ENCODE measurements at regions not wholly inside any gene's neighbourhood (a gene's known extent, or its start where the extent isn't known, plus 50 kb on each side); places are given as distances from the start of the nearest gene placed in this dataset.

DNA sequence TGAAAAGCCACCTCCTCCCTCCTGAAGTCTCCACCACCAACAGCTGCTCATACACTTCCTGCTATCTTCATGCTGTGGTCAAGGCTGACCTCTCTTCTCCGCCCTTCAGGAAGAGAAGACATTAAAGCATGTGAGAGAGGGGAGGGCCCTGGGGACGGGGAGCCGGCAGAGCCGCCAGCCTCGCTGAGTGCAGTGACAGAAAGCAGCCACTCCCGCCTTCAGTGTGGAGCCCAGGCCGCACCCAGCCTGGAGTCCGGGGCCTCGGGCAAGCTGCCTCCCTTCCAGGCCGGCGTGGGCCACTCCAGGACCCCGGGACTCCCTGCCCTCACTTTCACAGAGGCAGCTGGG lies 94.7 kb upstream of the TNRC6C start:
- H3K27me3 Mint-ChIP-seq (ENCODE audit: unreplicated experiment), result no peaks in the 10 kb centered on the region
- no peaks in the 10 kb centered on the region for H3K36me3 Mint-ChIP-seq (ENCODE audit: low read depth, unreplicated experiment)
- no peak for DNase-seq (ENCODE audit: low spot score)
- no peaks in the 10 kb centered on the region for H3K4me1 Mint-ChIP-seq (ENCODE audit: unreplicated experiment)
- no peaks in the 10 kb centered on the region for H3K9me3 Mint-ChIP-seq (ENCODE audit: unreplicated experiment)
- H3K27ac Mint-ChIP-seq (ENCODE audit: unreplicated experiment), result no peak overlapping the region
- TF ChIP-seq, protein P1, sequence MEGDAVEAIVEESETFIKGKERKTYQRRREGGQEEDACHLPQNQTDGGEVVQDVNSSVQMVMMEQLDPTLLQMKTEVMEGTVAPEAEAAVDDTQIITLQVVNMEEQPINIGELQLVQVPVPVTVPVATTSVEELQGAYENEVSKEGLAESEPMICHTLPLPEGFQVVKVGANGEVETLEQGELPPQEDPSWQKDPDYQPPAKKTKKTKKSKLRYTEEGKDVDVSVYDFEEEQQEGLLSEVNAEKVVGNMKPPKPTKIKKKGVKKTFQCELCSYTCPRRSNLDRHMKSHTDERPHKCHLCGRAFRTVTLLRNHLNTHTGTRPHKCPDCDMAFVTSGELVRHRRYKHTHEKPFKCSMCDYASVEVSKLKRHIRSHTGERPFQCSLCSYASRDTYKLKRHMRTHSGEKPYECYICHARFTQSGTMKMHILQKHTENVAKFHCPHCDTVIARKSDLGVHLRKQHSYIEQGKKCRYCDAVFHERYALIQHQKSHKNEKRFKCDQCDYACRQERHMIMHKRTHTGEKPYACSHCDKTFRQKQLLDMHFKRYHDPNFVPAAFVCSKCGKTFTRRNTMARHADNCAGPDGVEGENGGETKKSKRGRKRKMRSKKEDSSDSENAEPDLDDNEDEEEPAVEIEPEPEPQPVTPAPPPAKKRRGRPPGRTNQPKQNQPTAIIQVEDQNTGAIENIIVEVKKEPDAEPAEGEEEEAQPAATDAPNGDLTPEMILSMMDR (IDR thresholded peaks at IDR 0.05; ENCODE audit: unreplicated experiment), result no peak
- no peak overlapping the region for H3K4me3 Mint-ChIP-seq (ENCODE audit: unreplicated experiment)

DNA sequence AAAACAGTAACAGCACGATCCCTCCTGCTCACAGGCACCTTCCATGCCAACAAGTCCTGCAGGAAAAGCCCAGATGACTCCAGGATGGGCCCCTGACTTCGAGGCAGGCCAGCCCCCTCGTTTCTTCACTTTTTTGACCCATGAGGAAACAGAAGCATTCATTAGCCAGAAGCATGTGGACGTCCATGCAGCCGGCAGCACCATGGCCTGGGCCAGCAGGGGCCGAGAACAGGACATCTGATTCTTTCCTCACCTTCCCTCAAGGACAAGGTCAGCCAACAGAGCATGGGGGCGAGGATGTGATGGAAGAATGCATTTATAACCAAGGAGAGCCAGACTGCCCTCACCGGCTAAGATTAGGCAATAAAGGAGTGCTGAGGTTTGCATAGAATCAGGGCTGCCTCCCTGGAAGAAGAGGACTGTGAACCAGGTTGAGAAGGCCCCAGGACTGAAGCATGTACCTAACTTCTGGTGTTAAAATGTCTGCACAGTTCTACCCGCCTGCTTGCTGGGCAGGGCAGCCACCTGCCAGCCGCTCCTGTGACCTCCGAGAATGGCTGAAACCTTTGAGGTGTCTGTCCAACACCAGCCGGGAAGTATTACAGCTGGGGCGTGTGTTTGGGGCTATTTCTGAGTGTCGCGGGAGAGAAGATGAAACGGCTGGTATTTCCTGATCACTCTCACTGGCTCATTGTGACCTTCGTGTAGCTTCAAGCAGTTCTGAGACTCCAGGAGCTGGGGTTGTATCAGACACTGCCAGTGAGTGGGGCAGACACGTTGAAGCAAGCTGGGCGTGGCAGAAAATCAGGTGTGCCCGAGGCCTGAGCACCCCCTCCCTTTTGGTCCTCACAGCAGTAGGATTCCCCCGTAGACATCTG lies 94.0 kb upstream of the TNRC6C start:
- DNase-seq (ENCODE audit: low spot score), result no peak
- no peaks in the 10 kb centered on the region for H3K4me1 Mint-ChIP-seq (ENCODE audit: unreplicated experiment)
- peaks cover 2% of the 10 kb centered on the region for H3K27me3 Mint-ChIP-seq (ENCODE audit: unreplicated experiment)
- TF ChIP-seq, protein P1 (IDR thresholded peaks at IDR 0.05; ENCODE audit: unreplicated experiment), result no peak
- no peaks in the 10 kb centered on the region for H3K36me3 Mint-ChIP-seq (ENCODE audit: low read depth, unreplicated experiment)
- no peak overlapping the region for H3K4me3 Mint-ChIP-seq (ENCODE audit: unreplicated experiment)
- no peak overlapping the region for H3K27ac Mint-ChIP-seq (ENCODE audit: unreplicated experiment)
- H3K9me3 Mint-ChIP-seq (ENCODE audit: unreplicated experiment), result no peaks in the 10 kb centered on the region

DNA sequence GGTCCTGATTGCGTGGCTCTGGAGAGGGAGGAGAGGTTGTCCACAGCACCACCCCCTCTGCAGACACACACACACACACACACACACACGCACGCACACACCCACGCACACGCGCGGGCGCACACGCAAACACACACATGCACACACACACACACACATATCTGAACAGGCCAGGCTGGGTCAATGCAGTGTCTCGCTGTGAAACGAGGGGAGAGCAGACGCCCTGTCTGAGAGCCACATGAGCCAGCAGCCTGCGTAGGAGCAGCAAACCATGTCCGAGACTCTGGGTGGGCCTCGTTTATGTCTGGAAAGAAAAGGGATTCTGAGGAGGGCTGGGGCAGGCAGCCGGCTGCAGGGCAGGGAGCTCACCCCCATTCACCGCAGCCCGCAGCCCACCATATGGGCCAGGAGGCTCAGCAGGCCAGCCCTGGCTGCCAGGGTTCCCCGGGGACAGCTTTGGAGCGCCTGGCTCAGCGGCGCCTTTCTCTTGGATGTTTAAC lies 93.3 kb upstream of the TNRC6C start:
- H3K9me3 Mint-ChIP-seq (ENCODE audit: unreplicated experiment), result no peaks in the 10 kb centered on the region
- no peaks in the 10 kb centered on the region for H3K36me3 Mint-ChIP-seq (ENCODE audit: low read depth, unreplicated experiment)
- no peak overlapping the region for H3K4me3 Mint-ChIP-seq (ENCODE audit: unreplicated experiment)
- H3K27ac Mint-ChIP-seq (ENCODE audit: unreplicated experiment), result no peak overlapping the region
- H3K4me1 Mint-ChIP-seq (ENCODE audit: unreplicated experiment), result no peaks in the 10 kb centered on the region
- H3K27me3 Mint-ChIP-seq (ENCODE audit: unreplicated experiment), result peaks cover 4% of the 10 kb centered on the region
- TF ChIP-seq, protein P1 (IDR thresholded peaks at IDR 0.05; ENCODE audit: unreplicated experiment), result no peak
- DNase-seq (ENCODE audit: low spot score), result no peak

DNA sequence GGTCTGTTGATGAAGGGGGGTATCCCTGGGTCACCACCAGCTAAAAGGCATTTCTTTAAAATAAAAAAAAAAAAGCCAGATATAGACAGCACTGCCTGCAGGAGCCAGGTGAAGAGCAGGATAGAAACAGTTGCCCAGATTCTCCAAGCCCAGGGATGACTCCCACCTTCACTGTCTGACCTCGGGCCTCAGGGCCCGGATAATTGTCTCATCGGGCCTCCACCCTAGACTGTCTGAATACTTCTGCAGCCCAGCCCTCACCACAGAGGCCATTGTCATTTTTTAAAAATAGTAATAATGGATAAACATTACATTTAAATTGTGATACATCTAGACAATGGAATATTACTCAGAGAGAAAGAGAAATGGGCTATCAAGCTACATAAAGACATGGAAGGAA lies 92.8 kb upstream of the TNRC6C start:
- H3K9me3 Mint-ChIP-seq (ENCODE audit: unreplicated experiment), result no peaks in the 10 kb centered on the region
- TF ChIP-seq, protein P1 (IDR thresholded peaks at IDR 0.05; ENCODE audit: unreplicated experiment), result no peak
- no peaks in the 10 kb centered on the region for H3K4me1 Mint-ChIP-seq (ENCODE audit: unreplicated experiment)
- H3K27ac Mint-ChIP-seq (ENCODE audit: unreplicated experiment), result no peak overlapping the region
- H3K4me3 Mint-ChIP-seq (ENCODE audit: unreplicated experiment), result no peak overlapping the region
- H3K27me3 Mint-ChIP-seq (ENCODE audit: unreplicated experiment), result peaks cover 4% of the 10 kb centered on the region
- no peaks in the 10 kb centered on the region for H3K36me3 Mint-ChIP-seq (ENCODE audit: low read depth, unreplicated experiment)
- DNase-seq (ENCODE audit: low spot score), result no peak

DNA sequence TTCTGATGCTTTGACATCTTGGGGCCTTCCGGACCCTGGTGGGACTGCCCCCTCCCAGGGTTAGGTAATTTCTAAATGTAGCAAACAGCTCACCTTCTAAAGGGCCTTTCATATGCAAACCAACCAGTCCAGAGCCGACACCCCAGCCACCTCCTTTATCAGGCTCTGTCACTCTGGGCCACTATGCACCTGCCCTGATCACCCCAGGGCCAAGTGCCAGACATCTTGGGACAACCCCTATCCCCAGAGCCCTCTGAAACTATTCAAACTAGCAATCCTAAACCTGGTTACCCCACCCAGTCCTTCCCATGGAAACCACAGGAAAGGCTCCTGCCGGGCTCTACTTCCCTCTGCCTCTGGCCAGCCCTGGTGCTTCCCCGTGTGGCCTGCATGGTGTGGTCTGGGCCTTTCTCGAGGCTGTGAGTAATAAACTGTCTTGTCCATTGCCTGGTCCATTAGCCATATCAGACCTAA lies 91.2 kb upstream of the TNRC6C start:
- Mint-ChIP-seq H3K27ac (ENCODE audit: unreplicated experiment) (no peak overlapping the region), H3K4me3 (ENCODE audit: unreplicated experiment) (no peak overlapping the region), H3K4me1 (ENCODE audit: unreplicated experiment) (no peaks in the 10 kb centered on the region), H3K9me3 (ENCODE audit: unreplicated experiment) (no peaks in the 10 kb centered on the region), H3K27me3 (ENCODE audit: unreplicated experiment) (peaks cover 6% of the 10 kb centered on the region), H3K36me3 (ENCODE audit: low read depth, unreplicated experiment) (no peaks in the 10 kb centered on the region)
- DNase-seq (ENCODE audit: low spot score), result no peak
- TF ChIP-seq, protein P1 (IDR thresholded peaks at IDR 0.05; ENCODE audit: unreplicated experiment), result no peak
